Endothelial cell of umbilical vein (primary cell): ENCODE measurements at regions not wholly inside any gene's neighbourhood (a gene's known extent, or its start where the extent isn't known, plus 50 kb on each side); places are given as distances from the start of the nearest gene placed in this dataset.

Source experiments
- BruUV-seq: library from RNA; stranded (reverse); fragments of 400-500 nt; replicated peaks from 2 replicates; lab custom pipeline; 2021; lab: Mats Ljungman, UMichigan
- CTCF ChIA-PET: fragments of 300-600, 350-600 bp; sonication (Branson Sonifier 250); formaldehyde crosslinking; loops from one replicate; lab custom pipeline; 2021; ENCODE audit warnings: antibody characterized with exemption, inconsistent platforms; lab: Charles Lee
- POLR2A ChIA-PET: fragments of 300-600, 350-600 bp; sonication (Branson Sonifier 250); formaldehyde crosslinking; loops from one replicate; lab custom pipeline; 2021; ENCODE audit warnings: antibody characterized with exemption, inconsistent platforms; lab: Charles Lee
- DNase-seq: peaks from one replicate; pipeline ENCODE4 v3.0.0-alpha.2; 2011; ENCODE audit warnings: low read depth, low spot score
- FAIRE-seq: peaks from 2 replicates; lab custom pipeline; 2011; peaks lifted over from hg19 to GRCh38; lab: Jason Lieb, UNC
- H2AFZ ChIP-seq: 2 replicates; pipeline ENCODE4 v1.6.0; 2012; ENCODE audit warnings: low read depth, low read length, control low read depth, inconsistent platforms
- H3K27ac ChIP-seq: 2 replicates; pipeline ENCODE4 v1.5.1; 2011; ENCODE audit warnings: low read depth, mild to moderate bottlenecking, control low read depth, low read length, moderate library complexity; ENCODE audit not compliant: insufficient read depth
- H3K27me3 ChIP-seq, 2 experiments: 2 replicates each; pipeline versions ENCODE4 v1.6.0 to v1.6.1; 2011; ENCODE audit warnings: low read length in 2 of 2, mixed read lengths in 1 of 2; ENCODE audit not compliant: control insufficient read depth in 2 of 2, insufficient read depth in 2 of 2
- H3K36me3 ChIP-seq, 2 experiments: 2 replicates in 1 of 2; 3 replicates in 1 of 2; pipeline ENCODE4 v1.5.1; 2011; ENCODE audit warnings: low read length in 2 of 2, mild to moderate bottlenecking in 1 of 2, moderate library complexity in 1 of 2; ENCODE audit not compliant: control insufficient read depth in 2 of 2, insufficient read depth in 2 of 2; ENCODE audit errors: extremely low read depth in 1 of 2
- H3K4me1 ChIP-seq: 3 replicates; pipeline ENCODE4 v1.5.1; 2011; ENCODE audit warnings: mild to moderate bottlenecking, low read length; ENCODE audit not compliant: control insufficient read depth, insufficient read depth; ENCODE audit errors: extremely low read depth
- H3K4me2 ChIP-seq: 2 replicates; pipeline ENCODE4 v1.6.1; 2011; ENCODE audit warnings: low read length, control low read depth, mixed read lengths; ENCODE audit not compliant: insufficient read depth
- H3K4me3 ChIP-seq, 3 experiments: fragments of 200-600 bp in 1 of 3; sonication (generic), shearing (Covaris generic) in 1 of 3; replicated peaks in 1 of 3; 2 replicates each; pipeline ENCODE4 v1.5.1; 2011 to 2016; ENCODE audit warnings: control low read depth in 3 of 3, low read length in 3 of 3, mild to moderate bottlenecking in 2 of 3, inconsistent platforms in 1 of 3, low read depth in 1 of 3, moderate library complexity in 1 of 3; ENCODE audit not compliant: insufficient read depth in 1 of 3
- H3K79me2 ChIP-seq: 2 replicates; pipeline ENCODE4 v1.6.0; 2012; ENCODE audit warnings: low read length, inconsistent platforms; ENCODE audit not compliant: control insufficient read depth, insufficient read depth
- H3K9ac ChIP-seq: replicated peaks from 2 replicates; pipeline ENCODE3; 2011; ENCODE audit warnings: low read length, control low read depth; ENCODE audit not compliant: insufficient read depth; ENCODE audit errors: extremely low read depth
- H3K9me1 ChIP-seq: replicated peaks from 3 replicates; pipeline ENCODE4 v1.6.0; 2011; ENCODE audit warnings: mild to moderate bottlenecking, low read length; ENCODE audit not compliant: control insufficient read depth, insufficient read depth; ENCODE audit errors: extremely low read depth
- H3K9me3 ChIP-seq: replicated peaks from 2 replicates; pipeline ENCODE4 v1.5.1; 2012; ENCODE audit warnings: low read length, inconsistent platforms; ENCODE audit not compliant: control insufficient read depth, insufficient read depth
- H4K20me1 ChIP-seq: replicated peaks from 2 replicates; pipeline ENCODE3; 2011; ENCODE audit warnings: mild to moderate bottlenecking, low read length; ENCODE audit not compliant: control insufficient read depth, insufficient read depth; ENCODE audit errors: extremely low read depth
- CTCF ChIP-seq, 2 donors: IDR thresholded peaks; 1 replicate in 1 of 2; 2 replicates in 1 of 2; pipeline ENCODE4 v1.5.1; 2011; ENCODE audit warnings: low read length in 2 of 2, mild to moderate bottlenecking in 2 of 2, moderate library complexity in 2 of 2, control low read depth in 1 of 2, inconsistent platforms in 1 of 2, low read depth in 1 of 2; ENCODE audit not compliant: insufficient read depth in 1 of 2; ENCODE audit errors: extremely low read depth in 1 of 2
- EZH2 ChIP-seq: IDR thresholded peaks from 2 replicates; pipeline ENCODE4 v1.6.1; 2012; ENCODE audit warnings: borderline replicate concordance, low read depth, mild to moderate bottlenecking, moderate library complexity, low read length, inconsistent platforms; ENCODE audit not compliant: severe bottlenecking
- FOS ChIP-seq: IDR thresholded peaks from 2 replicates; pipeline ENCODE4 v1.6.1; 2011; ENCODE audit warnings: mild to moderate bottlenecking, low read length, moderate library complexity, borderline replicate concordance; ENCODE audit not compliant: insufficient read depth
- GATA2 ChIP-seq: IDR thresholded peaks from 2 replicates; pipeline ENCODE4 v1.7.0; 2011; ENCODE audit warnings: low read depth, mild to moderate bottlenecking, moderate library complexity, mixed read lengths, low read length; ENCODE audit not compliant: insufficient read length, insufficient read depth
- JUN ChIP-seq: IDR thresholded peaks from 2 replicates; pipeline ENCODE4 v1.6.1; 2011; ENCODE audit warnings: borderline replicate concordance, low read depth; ENCODE audit not compliant: insufficient read length, insufficient read depth
- MAX ChIP-seq: IDR thresholded peaks from 2 replicates; pipeline ENCODE4 v1.6.1; 2011; ENCODE audit not compliant: insufficient read depth, insufficient read length
- MYC ChIP-seq: IDR thresholded peaks from one replicate; pipeline ENCODE4 v1.6.1; 2011; ENCODE audit warnings: mild to moderate bottlenecking, low read depth, low read length
- POLR2A ChIP-seq: IDR thresholded peaks from 2 replicates; pipeline ENCODE4 v1.6.1; 2012; ENCODE audit warnings: low read depth, mild to moderate bottlenecking, control low read depth, low read length
- POLR2AphosphoS5 ChIP-seq: IDR thresholded peaks from 2 replicates; pipeline ENCODE4 v1.6.1; 2012; ENCODE audit warnings: low read depth, mild to moderate bottlenecking, control low read depth, low read length, moderate library complexity; ENCODE audit not compliant: insufficient read depth
- dilution Hi-C: fragments of 300-500 bp; cut with MboI; formaldehyde crosslinking; loops from one replicate; pipeline ENCODE4 v1.15.0; 2019; ENCODE audit warnings: low sequenced_read_pairs; ENCODE audit not compliant: extremely low pct_ligation_motif_present
- intact Hi-C: fragments of 100-400 bp; cut with micrococcal nuclease; formaldehyde crosslinking; loops from one replicate; pipeline ENCODE4 v1.10.0; 2022

- no TSS peak for BruUV-seq
- CTCF ChIA-PET = no interaction called here
- intact Hi-C loops = no loop called here
These were observed 153.4 kb upstream of the CAMK1G start for GRCh38 chr1:209430107-209430506.

More at GRCh38 chr1:209430107-209430506, 153.4 kb upstream of the CAMK1G start:
- dilution Hi-C loops = no loop called here
- DNase-seq = no peak
- Histone ChIP-seq H3K4me2 (no peak overlapping the region), H3K36me3 (no peaks in the 10 kb centered on the region), H3K4me3 (no peak overlapping the region), H3K4me1 (no peaks in the 10 kb centered on the region), H3K9ac (no peak overlapping the region), H3K9me1 (no peaks in the 10 kb centered on the region), H3K27me3 (no peaks in the 10 kb centered on the region), H3K9me3 (no peaks in the 10 kb centered on the region), H4K20me1 (no peaks in the 10 kb centered on the region), H3K79me2 (no peaks in the 10 kb centered on the region), H3K27ac (no peak overlapping the region), H2AFZ (no peak overlapping the region)
- POLR2A ChIA-PET = no interaction called here
- TF ChIP-seq POLR2AphosphoS5 = no peak
- TF ChIP-seq MAX = no peak
- no peak for TF ChIP-seq FOS
- no peak for TF ChIP-seq JUN
- TF ChIP-seq POLR2A = no peak
- no peak for TF ChIP-seq CTCF (IDR thresholded peaks at IDR 0.05; ENCODE audit: extremely low read depth in 1 of 2, insufficient read depth in 1 of 2, low read depth in 1 of 2, low read length in 2 of 2)
- no peak for TF ChIP-seq EZH2
- TF ChIP-seq GATA2 = no peak
- no peak for TF ChIP-seq MYC
- FAIRE-seq = no peak
